ENCODE measurements at regions not wholly inside any gene's neighbourhood (a gene's known extent, or its start where the extent isn't known, plus 50 kb on each side); places are given as distances from the start of the nearest gene placed in this dataset.

- TF ChIP-seq EZH2 (IDR thresholded peaks at IDR 0.05; ENCODE audit: borderline replicate concordance, low read depth, low read length, poor library complexity, severe bottlenecking), result no peak
- TF ChIP-seq CTCF (conservative IDR thresholded peaks at IDR 0.05; ENCODE audit: low read depth, low read length), result no peak
These were observed 229.0 kb upstream of the LCORL start for GRCh38 chr4:18250564-18250963.
